ENCODE measurements at regions not wholly inside any gene's neighbourhood (a gene's known extent, or its start where the extent isn't known, plus 50 kb on each side); places are given as distances from the start of the nearest gene placed in this dataset.

DNA sequence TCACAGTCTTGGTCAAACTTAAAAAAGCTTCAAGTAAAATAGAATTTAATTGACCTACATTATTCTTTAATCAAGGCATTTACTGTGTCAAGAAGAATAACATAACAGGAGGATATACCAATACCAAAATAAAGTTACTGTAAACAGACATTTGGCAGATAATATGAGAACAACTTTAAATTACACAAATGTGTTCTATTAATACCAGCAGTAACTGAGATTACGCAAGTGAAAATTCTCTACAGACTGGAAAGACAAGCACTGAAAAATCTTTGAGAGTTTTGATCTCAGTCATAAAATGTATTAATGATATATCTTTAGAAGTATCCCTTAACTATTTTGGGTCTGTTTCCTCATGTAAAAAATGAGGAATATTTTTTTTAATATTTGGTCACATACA, 169.2 kb upstream of the SOX5 start:
- Mint-ChIP-seq H3K4me1 (ENCODE audit: low read depth) (no peaks in the 10 kb centered on the region), H3K27ac (no peak overlapping the region), H3K36me3 (ENCODE audit: low read depth) (no peaks in the 10 kb centered on the region), H3K4me3 (no peak overlapping the region), H3K27me3 (no peaks in the 10 kb centered on the region), H3K9me3 (peaks cover 4% of the 10 kb centered on the region)
- no peak for DNase-seq

- Mint-ChIP-seq H3K36me3 (ENCODE audit: low read depth) (no peaks in the 10 kb centered on the region), H3K4me3 (no peak overlapping the region), H3K9me3 (peaks cover 6% of the 10 kb centered on the region), H3K27me3 (no peaks in the 10 kb centered on the region), H3K4me1 (ENCODE audit: low read depth) (no peaks in the 10 kb centered on the region), H3K27ac (no peak overlapping the region)
- DNase-seq, result no peak
Measured at GRCh38 chr12:24116548-24116947, 167.1 kb upstream of the SOX5 start.

DNA sequence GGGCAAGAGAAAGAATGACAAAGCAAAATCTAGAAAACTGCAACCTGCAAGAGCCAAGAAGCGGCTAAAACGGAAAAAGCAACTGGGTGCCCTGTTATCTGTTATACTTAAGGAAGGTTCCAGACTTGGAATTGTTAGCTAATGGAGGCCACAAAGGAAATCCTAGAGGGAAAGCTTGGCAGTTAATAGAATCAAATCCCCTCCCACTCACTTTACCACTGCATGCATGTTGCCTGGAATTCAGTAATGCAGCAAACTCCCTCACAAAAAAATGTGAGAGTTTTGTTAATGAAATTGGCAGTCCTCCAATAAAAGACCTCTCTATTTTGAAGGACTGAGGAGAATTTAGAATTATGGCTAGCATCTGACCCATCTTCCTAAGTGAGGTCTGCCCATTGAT, 164.2 kb upstream of the SOX5 start:
- Mint-ChIP-seq H3K9me3 (peaks cover 2% of the 10 kb centered on the region), H3K27ac (no peak overlapping the region), H3K4me1 (ENCODE audit: low read depth) (no peaks in the 10 kb centered on the region), H3K27me3 (no peaks in the 10 kb centered on the region), H3K36me3 (ENCODE audit: low read depth) (no peaks in the 10 kb centered on the region), H3K4me3 (no peak overlapping the region)
- no peak for DNase-seq

DNA sequence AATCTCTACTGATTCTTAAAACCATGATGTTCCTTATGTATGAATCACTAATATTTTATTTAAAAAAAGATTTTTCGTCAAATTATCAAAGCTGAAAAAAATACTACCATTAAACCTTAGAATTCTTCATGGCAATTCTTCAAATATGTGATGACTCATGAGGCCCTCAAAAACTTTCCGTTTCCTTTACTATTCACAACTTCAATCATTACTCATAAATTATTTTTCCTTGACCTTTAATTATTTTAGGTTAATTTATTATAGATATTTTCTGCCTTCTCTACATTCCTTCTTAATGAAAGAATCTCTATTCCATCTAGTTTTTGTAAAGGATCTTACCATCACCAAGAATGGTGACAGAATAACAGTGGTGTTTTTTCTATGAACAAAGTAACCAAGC, 162.1 kb upstream of the SOX5 start:
- Mint-ChIP-seq H3K36me3 (ENCODE audit: low read depth) (no peaks in the 10 kb centered on the region), H3K4me3 (no peak overlapping the region), H3K4me1 (ENCODE audit: low read depth) (no peaks in the 10 kb centered on the region), H3K27me3 (no peaks in the 10 kb centered on the region), H3K9me3 (peaks cover 2% of the 10 kb centered on the region), H3K27ac (no peak overlapping the region)
- no peak for DNase-seq

- Mint-ChIP-seq H3K4me3 (no peak overlapping the region), H3K9me3 (peaks cover 2% of the 10 kb centered on the region), H3K27me3 (no peaks in the 10 kb centered on the region), H3K4me1 (ENCODE audit: low read depth) (no peaks in the 10 kb centered on the region), H3K36me3 (ENCODE audit: low read depth) (no peaks in the 10 kb centered on the region), H3K27ac (no peak overlapping the region)
- DNase-seq, result no peak
Measured at GRCh38 chr12:24111086-24111485, 161.6 kb upstream of the SOX5 start.

- H3K9me3 Mint-ChIP-seq, result peaks cover 2% of the 10 kb centered on the region
- no peak overlapping the region for H3K4me3 Mint-ChIP-seq
- no peaks in the 10 kb centered on the region for H3K27me3 Mint-ChIP-seq
- H3K36me3 Mint-ChIP-seq (ENCODE audit: low read depth), result no peaks in the 10 kb centered on the region
- no peaks in the 10 kb centered on the region for H3K4me1 Mint-ChIP-seq (ENCODE audit: low read depth)
- H3K27ac Mint-ChIP-seq, result no peak overlapping the region
- no peak for DNase-seq
Measured at GRCh38 chr12:24109381-24110039, 160.0 kb upstream of the SOX5 start.

- H3K4me3 Mint-ChIP-seq, result no peak overlapping the region
- H3K36me3 Mint-ChIP-seq (ENCODE audit: low read depth), result no peaks in the 10 kb centered on the region
- no peak overlapping the region for H3K27ac Mint-ChIP-seq
- no peaks in the 10 kb centered on the region for H3K4me1 Mint-ChIP-seq (ENCODE audit: low read depth)
- peaks cover 4% of the 10 kb centered on the region for H3K9me3 Mint-ChIP-seq
- no peaks in the 10 kb centered on the region for H3K27me3 Mint-ChIP-seq
- no peak for DNase-seq
Measured at GRCh38 chr12:24102676-24103075, 153.2 kb upstream of the SOX5 start.

- no peak for DNase-seq
- Mint-ChIP-seq H3K4me3 (no peak overlapping the region), H3K9me3 (peaks cover 7% of the 10 kb centered on the region), H3K27ac (no peak overlapping the region), H3K4me1 (ENCODE audit: low read depth) (no peaks in the 10 kb centered on the region), H3K36me3 (ENCODE audit: low read depth) (no peaks in the 10 kb centered on the region), H3K27me3 (no peaks in the 10 kb centered on the region)
Measured at GRCh38 chr12:24099576-24099975, 150.1 kb upstream of the SOX5 start.

DNA sequence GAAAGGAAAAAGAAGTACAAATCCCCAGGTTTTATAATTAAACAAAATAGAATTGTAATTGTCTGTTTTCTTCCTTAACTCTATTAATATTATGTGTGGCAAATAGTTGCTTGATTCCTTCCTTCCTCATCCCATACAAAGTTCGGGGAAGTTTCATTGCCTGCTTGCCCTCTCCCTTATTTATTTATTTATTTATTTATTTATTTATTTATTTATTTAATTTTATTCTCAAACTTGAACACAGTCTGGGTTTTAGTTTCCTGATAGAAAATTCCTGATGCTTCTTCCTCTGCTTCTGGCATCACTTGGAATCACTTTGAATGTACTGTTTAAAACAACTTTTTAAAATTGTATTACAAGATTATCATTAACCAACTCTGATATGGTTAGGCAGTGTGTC, 145.8 kb upstream of the SOX5 start:
- Mint-ChIP-seq H3K36me3 (ENCODE audit: low read depth) (no peaks in the 10 kb centered on the region), H3K27me3 (no peaks in the 10 kb centered on the region), H3K9me3 (peaks cover 3% of the 10 kb centered on the region), H3K27ac (no peak overlapping the region), H3K4me3 (no peak overlapping the region), H3K4me1 (ENCODE audit: low read depth) (no peaks in the 10 kb centered on the region)
- no peak for DNase-seq

DNA sequence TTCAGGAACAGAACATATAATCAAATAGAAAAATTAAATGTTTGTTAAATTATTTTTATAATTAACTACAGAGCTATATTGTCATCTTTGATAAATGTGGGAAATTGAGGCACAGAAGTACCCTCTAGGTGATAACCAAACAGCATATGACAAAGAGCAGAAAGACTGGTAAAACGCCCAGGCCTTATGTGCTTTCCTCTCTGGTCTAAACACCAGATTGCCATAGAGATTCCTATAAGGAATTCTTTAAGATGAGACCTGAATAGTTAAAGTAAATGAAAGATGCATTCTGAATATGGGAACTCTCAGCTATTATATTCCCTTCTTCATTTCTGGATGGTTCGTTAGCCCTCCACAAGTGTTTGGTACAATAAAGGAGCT, 140.0 kb upstream of the SOX5 start:
- Mint-ChIP-seq H3K4me3 (no peak overlapping the region), H3K36me3 (ENCODE audit: low read depth) (no peaks in the 10 kb centered on the region), H3K27ac (no peak overlapping the region), H3K27me3 (no peaks in the 10 kb centered on the region), H3K4me1 (ENCODE audit: low read depth) (no peaks in the 10 kb centered on the region), H3K9me3 (no peaks in the 10 kb centered on the region)
- DNase-seq, result no peak

DNA sequence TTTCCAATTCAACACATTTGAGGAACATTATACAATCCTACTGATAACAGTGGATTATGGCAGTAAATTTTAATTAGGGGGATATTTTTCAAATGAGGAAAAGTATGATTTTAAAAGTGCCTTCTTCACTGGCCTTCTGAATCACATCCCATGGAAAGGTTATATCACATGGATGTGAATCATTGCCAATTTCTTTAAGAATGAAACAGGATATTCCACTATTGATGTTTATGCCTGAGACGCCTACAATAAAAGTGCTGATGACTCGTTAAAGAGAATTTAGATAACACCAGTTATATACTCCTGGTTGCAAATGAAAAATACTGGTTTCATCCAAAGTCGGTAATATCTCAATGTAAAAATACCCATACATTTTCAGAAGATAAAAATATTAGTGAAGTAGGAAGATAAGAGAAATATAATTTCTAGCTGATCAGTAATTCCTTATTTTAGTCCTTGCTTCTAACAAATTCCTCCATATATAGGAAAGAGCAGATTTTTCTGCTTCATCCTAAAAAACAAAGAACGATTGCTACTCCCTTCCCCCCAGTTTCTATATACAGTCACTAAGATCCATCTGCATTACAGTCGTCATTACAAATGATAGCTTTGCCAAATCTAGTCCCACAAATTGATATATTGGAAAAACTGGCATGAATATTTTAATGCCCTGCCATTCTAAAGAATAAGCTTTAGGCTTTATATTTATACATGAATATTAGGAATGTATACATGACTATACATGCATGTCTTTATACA, 139.5 kb upstream of the SOX5 start:
- no peaks in the 10 kb centered on the region for H3K4me1 Mint-ChIP-seq (ENCODE audit: low read depth)
- no peak overlapping the region for H3K4me3 Mint-ChIP-seq
- peaks cover 2% of the 10 kb centered on the region for H3K9me3 Mint-ChIP-seq
- H3K27me3 Mint-ChIP-seq, result no peaks in the 10 kb centered on the region
- H3K27ac Mint-ChIP-seq, result no peak overlapping the region
- no peak for DNase-seq
- no peaks in the 10 kb centered on the region for H3K36me3 Mint-ChIP-seq (ENCODE audit: low read depth)

GRCh38 chr12:24087294-24087693, 137.8 kb upstream of the SOX5 start:
- no peak for DNase-seq
- Mint-ChIP-seq H3K36me3 (ENCODE audit: low read depth) (no peaks in the 10 kb centered on the region), H3K9me3 (peaks cover 4% of the 10 kb centered on the region), H3K4me1 (ENCODE audit: low read depth) (no peaks in the 10 kb centered on the region), H3K4me3 (no peak overlapping the region), H3K27me3 (no peaks in the 10 kb centered on the region), H3K27ac (no peak overlapping the region)

- Mint-ChIP-seq H3K27ac (no peak overlapping the region), H3K4me3 (no peak overlapping the region), H3K36me3 (ENCODE audit: low read depth) (no peaks in the 10 kb centered on the region), H3K4me1 (ENCODE audit: low read depth) (no peaks in the 10 kb centered on the region), H3K9me3 (peaks cover 4% of the 10 kb centered on the region), H3K27me3 (no peaks in the 10 kb centered on the region)
- no peak for DNase-seq
Measured at GRCh38 chr12:24084800-24085199, 135.3 kb upstream of the SOX5 start.

DNA sequence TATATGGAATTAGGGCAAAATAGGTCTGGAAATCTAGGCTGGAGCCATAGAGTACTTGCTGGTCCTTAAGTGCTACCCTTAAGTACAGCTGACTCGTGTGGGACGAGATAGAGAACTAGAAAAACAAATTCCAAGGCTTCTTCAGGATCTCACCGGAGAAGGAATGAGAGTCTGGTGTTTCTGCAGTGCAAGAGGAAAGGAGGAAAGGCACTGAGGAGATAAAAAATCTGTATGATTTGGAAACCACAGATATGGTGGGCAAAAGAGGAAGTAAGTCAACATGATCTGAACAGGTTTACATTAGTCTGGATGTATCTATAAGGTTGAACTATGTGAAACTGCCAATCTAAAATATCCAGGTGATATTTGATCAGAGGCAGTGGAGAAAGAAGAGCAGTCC, 134.4 kb upstream of the SOX5 start:
- no peak for DNase-seq
- no peaks in the 10 kb centered on the region for H3K27me3 Mint-ChIP-seq
- no peak overlapping the region for H3K4me3 Mint-ChIP-seq
- H3K27ac Mint-ChIP-seq, result no peak overlapping the region
- H3K9me3 Mint-ChIP-seq, result peaks cover 4% of the 10 kb centered on the region
- no peaks in the 10 kb centered on the region for H3K36me3 Mint-ChIP-seq (ENCODE audit: low read depth)
- no peaks in the 10 kb centered on the region for H3K4me1 Mint-ChIP-seq (ENCODE audit: low read depth)

DNA sequence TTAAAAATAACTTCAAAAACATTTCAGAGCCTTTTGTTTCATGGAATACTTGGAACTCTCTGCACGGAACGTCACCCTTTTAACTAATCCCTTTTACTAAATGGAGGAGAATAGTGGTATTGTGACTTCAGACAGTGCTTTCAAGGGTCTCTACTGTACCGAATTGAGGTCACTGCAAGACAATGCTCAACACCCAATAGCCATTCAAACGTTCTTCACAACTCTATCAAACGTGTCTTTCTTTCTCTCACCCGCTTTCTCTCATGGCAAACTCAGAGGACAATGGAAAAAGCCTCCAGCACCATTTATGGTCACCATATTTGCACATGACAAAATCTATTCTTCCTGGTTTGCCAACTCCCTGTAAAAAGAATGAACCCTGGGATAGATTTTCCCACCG, 132.1 kb upstream of the SOX5 start:
- Mint-ChIP-seq H3K27ac (no peak overlapping the region), H3K4me3 (no peak overlapping the region), H3K9me3 (peaks cover 4% of the 10 kb centered on the region), H3K4me1 (ENCODE audit: low read depth) (no peaks in the 10 kb centered on the region), H3K36me3 (ENCODE audit: low read depth) (no peaks in the 10 kb centered on the region), H3K27me3 (no peaks in the 10 kb centered on the region)
- DNase-seq, result no peak
